Activated CD8-positive, alpha-beta memory T cell treated with anti-CD3 and anti-CD28 coated beads, Interleukin-2, amount 10 ng/mL, durations not matched to agents 7 days and 5 days (primary cell): ENCODE measurements at regions not wholly inside any gene's neighbourhood (a gene's known extent, or its start where the extent isn't known, plus 50 kb on each side); places are given as distances from the start of the nearest gene placed in this dataset.
"Not testable (repeated sequence)": the region's sequence is repeated elsewhere in the genome, so short reads cannot be mapped to it uniquely, and the experiment has no call there.

Experiments used
- ATAC-seq: fragments of 150-1000 bp; cut with Tn5 transposase; one replicate; pipeline ENCODE4 v1.10.0; 2021; ENCODE audit warnings: moderate library complexity
- CTCF ChIA-PET: fragments of 350-600 bp; sonication (Branson Sonifier 250); formaldehyde crosslinking; loops from one replicate; lab custom pipeline; 2021; ENCODE audit warnings: antibody characterized with exemption; lab: Charles Lee
- DNase-seq: peaks from one replicate; pipeline ENCODE4 v3.0.0-alpha.2; 2020
- H3K27ac Mint-ChIP-seq: one replicate; pipeline ENCODE4 v1.8.0; 2021; ENCODE audit warnings: mild to moderate bottlenecking, mixed read lengths
- H3K27me3 Mint-ChIP-seq: one replicate; pipeline ENCODE4 v1.8.0; 2021; ENCODE audit warnings: mixed read lengths
- H3K36me3 Mint-ChIP-seq: one replicate; pipeline ENCODE4 v1.8.0; 2021; ENCODE audit warnings: mild to moderate bottlenecking, mixed read lengths
- H3K4me1 Mint-ChIP-seq: one replicate; pipeline ENCODE4 v1.8.0; 2021; ENCODE audit warnings: mixed read lengths
- H3K4me3 Mint-ChIP-seq: one replicate; pipeline ENCODE4 v1.8.0; 2021; ENCODE audit warnings: mild to moderate bottlenecking, moderate library complexity, mixed read lengths
- H3K9me3 Mint-ChIP-seq: one replicate; pipeline ENCODE4 v1.8.0; 2022; ENCODE audit warnings: low read depth, mixed read lengths

DNA sequence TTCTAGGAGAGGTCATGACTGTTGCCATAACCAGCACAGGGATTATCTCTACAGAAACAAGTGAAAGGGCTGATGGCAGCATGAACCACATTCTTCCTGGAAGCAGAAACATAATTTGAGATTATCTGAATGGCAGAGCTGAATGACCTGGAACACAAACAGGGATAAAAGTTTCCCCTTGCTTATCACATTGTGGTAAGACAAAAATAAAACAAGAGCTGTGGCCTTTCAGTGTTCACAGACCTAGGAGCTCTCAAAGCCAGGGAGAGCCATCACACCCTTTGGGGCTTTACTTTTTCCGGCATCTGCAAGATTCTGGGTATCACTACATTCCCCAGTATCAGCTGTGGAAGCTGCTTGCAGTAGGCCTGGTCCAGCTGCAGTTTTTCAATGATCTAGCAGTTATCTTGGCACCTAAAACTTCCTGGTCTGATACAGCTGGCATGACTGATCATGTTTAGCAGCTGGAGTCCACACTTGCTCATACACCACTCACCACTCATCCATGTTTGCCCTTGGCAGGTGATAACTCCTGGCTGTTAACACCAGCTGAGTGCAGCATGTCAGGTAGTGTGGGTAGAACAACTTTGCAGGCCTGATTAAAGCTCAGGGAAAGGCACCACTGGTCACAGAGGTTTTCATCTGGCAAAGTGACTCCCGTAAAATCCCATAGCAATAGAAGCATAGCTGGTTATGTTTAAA lies 163.5 kb downstream of the CDY2A start:
- CTCF ChIA-PET, H3K4me3 Mint-ChIP-seq, H3K27ac Mint-ChIP-seq: not testable (repeated sequence)

DNA sequence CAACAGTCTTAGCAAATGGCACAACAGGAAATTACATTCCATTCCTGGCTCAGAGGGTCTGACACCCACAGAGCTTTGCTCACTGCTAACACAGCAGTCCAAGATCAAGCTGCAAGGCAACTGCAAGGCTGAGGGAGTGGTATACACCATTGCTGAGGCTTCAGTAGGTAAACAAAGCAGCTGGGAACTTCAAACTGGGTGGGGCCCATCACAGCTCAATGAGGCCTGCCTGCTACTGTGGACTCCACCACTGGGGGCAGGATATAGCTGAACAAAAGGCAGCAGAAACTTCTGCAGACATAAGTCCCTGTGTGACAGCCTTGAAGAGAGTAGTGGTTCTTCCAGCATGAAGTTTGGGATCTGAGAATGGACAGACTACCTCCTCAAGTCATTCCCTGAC lies 212.0 kb downstream of the CDY2A start:
- H3K4me3 Mint-ChIP-seq, ATAC-seq, H3K27me3 Mint-ChIP-seq, CTCF ChIA-PET, H3K27ac Mint-ChIP-seq, H3K36me3 Mint-ChIP-seq, H3K9me3 Mint-ChIP-seq, DNase-seq, H3K4me1 Mint-ChIP-seq: not testable (repeated sequence)

More for the DNA sequence above, 163.5 kb downstream of the CDY2A start:
- H3K4me1 Mint-ChIP-seq, H3K36me3 Mint-ChIP-seq, DNase-seq, H3K27me3 Mint-ChIP-seq, ATAC-seq, H3K9me3 Mint-ChIP-seq: not testable (repeated sequence)

DNA sequence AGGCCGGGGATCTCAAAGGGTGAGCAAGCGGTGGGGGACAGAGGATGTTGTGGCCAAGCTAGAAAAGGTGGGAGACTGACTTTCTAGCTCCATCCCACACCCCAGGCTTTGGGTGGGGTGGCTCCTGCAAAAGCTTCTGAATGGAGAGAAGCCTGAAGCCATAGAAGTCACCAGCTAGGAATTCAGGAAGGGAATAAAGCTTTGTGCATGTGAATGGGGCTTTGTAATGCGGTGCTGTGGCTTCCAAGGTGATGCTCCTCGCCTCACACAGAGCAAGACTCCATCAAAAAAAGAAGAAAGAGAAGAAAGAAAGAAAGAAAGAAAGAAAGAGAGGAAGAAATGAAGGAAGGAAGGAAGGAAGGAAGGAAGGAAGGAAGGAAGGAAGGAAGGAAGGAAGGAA lies 237.0 kb downstream of the CDY2A start:
- H3K27ac Mint-ChIP-seq, H3K4me3 Mint-ChIP-seq, CTCF ChIA-PET, DNase-seq, H3K27me3 Mint-ChIP-seq, H3K36me3 Mint-ChIP-seq, H3K4me1 Mint-ChIP-seq, ATAC-seq, H3K9me3 Mint-ChIP-seq: not testable (repeated sequence)

DNA sequence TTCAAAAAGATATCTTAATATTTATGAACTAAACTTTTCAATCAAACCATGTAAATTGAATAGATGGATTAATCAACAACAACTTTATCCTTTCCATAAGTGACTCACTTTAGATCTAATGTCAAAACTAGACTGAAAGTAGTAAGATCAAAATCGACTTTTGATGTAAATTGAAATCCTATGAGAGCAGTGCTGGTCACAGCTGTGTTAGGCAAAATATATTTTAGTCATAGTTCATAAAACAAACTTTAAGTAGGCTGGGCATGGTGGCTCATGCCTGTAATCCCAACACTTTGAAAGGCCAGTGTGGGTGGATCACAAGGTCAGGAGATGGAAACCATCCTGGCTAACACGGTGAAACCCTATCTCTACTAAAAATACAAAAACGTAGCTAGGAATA lies 245.5 kb downstream of the CDY2A start:
- not testable (repeated sequence) for H3K4me1 Mint-ChIP-seq

DNA sequence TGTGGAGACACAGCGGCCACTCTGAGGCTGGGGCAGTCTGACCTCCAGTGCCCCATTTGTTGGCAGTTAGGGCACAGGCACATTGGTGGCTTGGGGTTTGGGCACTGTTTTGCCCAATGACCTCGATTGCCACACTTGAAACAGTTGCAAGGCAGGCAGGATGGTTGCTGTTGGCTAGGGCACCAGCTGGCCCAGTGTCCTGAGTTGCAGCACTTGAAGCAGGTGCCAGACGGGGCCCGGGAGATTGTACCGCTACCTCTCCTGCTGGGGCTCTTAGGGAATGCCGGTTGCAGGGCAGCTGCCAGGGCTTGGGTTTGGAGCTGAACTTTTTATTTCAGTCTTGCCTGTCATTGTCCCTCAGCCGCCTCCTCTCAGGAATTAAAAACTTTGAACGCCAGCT lies 252.2 kb upstream of the HSFY1 start:
- not testable (repeated sequence) for H3K27me3 Mint-ChIP-seq, H3K36me3 Mint-ChIP-seq, ATAC-seq

More for the DNA sequence above, 245.5 kb downstream of the CDY2A start:
- H3K9me3 Mint-ChIP-seq, DNase-seq, H3K4me3 Mint-ChIP-seq, CTCF ChIA-PET, H3K36me3 Mint-ChIP-seq, ATAC-seq, H3K27me3 Mint-ChIP-seq, H3K27ac Mint-ChIP-seq: not testable (repeated sequence)

DNA sequence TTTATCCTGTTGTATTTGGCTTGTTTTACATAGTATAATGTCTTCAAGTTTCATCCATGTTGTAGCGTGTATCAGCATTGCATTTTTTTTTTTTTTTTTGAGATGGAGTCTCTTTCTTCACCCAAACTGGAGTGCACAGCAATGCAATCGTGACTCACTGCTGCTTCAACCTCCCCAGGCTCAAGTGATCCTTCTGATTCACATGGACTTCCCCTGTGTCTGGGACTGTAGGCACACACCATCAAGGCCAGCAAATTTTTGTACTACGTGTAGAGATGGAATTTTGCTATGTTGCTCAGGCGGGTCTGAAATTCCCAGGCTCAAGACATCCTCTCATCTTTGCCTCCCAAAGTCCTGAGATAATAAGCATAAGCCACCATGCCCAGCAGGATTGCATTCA lies 248.1 kb upstream of the HSFY1 start:
- H3K36me3 Mint-ChIP-seq, H3K4me1 Mint-ChIP-seq, ATAC-seq, H3K27ac Mint-ChIP-seq, H3K9me3 Mint-ChIP-seq, H3K27me3 Mint-ChIP-seq, DNase-seq, CTCF ChIA-PET, H3K4me3 Mint-ChIP-seq: not testable (repeated sequence)

More for the DNA sequence above, 252.2 kb upstream of the HSFY1 start:
- CTCF ChIA-PET, H3K4me3 Mint-ChIP-seq, H3K27ac Mint-ChIP-seq, H3K9me3 Mint-ChIP-seq, H3K4me1 Mint-ChIP-seq, DNase-seq: not testable (repeated sequence)

DNA sequence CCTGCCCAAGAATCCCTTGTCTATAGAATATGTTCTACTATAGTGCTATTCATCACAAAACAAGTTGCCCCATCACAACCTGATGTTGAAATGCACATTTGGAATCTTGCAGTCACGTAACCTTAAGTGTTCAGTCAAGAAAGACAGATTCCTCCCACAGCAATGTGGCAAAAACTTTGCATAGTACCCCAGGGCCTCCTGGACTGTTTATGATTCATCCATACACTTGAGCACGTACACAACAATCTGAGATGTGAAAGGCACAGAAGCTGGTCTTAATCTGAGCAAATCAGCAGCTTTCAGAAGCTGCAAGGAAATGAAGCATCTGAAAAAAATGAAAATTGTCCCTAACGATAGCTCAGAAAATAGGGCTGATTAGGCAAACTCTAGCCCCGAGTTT lies 240.2 kb upstream of the HSFY1 start:
- H3K4me1 Mint-ChIP-seq, DNase-seq, H3K27ac Mint-ChIP-seq, ATAC-seq, CTCF ChIA-PET, H3K36me3 Mint-ChIP-seq, H3K9me3 Mint-ChIP-seq, H3K4me3 Mint-ChIP-seq, H3K27me3 Mint-ChIP-seq: not testable (repeated sequence)

DNA sequence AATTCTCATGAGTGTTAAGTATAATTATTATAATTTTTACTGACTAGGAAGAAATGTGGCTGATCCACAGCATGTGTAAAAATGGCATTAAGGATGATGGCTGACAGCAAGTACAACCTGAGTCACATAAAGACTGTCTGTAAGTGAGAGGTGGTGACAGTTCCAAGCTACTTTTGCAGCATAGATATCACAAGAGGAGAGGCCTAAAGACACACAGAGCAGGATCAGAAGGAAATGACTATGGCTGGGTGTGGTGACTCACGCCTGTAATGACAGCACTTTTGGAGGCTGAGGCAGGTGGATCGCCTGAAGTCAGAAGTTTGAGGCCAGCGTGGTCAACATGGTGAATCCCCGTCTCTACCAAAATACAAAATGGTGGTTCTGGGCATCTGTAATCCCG lies 234.7 kb upstream of the HSFY1 start:
- CTCF ChIA-PET, H3K4me1 Mint-ChIP-seq, H3K27me3 Mint-ChIP-seq, H3K9me3 Mint-ChIP-seq, ATAC-seq, H3K4me3 Mint-ChIP-seq, H3K36me3 Mint-ChIP-seq, DNase-seq, H3K27ac Mint-ChIP-seq: not testable (repeated sequence)

DNA sequence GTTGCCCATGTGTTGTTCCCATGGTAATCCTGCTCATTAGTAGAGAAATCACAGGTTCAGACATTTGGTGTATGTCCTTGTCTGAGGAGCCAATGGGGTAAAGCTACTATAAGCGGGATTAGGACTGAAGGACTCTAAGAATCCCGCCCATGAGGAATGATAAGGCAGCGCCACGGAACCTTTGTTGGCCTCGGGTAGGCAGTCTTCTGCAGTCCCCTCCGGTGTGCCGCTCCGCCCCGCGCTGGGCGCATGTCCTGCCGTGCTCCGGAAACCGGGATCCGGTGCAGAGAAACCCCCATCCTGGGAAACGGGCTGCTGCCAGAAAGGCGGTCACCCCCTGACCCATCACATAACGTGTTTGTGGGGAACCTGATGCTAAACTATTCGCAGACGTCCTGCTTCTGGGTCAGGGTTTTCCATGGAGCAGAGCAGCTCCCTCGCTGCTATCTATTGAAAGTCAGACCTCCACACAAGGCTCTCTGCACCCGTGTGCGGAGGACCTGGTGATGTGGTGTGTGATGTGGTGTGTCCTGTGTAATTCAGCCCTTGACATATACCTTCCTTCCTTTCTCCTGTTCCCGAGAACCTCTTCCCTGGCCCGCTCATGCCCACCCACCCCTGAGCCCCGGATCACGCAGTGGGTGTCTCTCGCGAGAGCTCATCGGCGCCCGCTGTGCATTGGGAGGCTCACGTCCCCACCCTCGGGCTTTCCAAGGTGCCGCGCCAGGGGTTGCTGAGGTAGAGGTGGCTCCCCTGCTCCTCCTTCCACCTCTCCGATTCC lies 220.8 kb upstream of the HSFY1 start:
- ATAC-seq, H3K27me3 Mint-ChIP-seq, H3K4me1 Mint-ChIP-seq, H3K36me3 Mint-ChIP-seq, H3K27ac Mint-ChIP-seq, H3K4me3 Mint-ChIP-seq, DNase-seq, CTCF ChIA-PET, H3K9me3 Mint-ChIP-seq: not testable (repeated sequence)

DNA sequence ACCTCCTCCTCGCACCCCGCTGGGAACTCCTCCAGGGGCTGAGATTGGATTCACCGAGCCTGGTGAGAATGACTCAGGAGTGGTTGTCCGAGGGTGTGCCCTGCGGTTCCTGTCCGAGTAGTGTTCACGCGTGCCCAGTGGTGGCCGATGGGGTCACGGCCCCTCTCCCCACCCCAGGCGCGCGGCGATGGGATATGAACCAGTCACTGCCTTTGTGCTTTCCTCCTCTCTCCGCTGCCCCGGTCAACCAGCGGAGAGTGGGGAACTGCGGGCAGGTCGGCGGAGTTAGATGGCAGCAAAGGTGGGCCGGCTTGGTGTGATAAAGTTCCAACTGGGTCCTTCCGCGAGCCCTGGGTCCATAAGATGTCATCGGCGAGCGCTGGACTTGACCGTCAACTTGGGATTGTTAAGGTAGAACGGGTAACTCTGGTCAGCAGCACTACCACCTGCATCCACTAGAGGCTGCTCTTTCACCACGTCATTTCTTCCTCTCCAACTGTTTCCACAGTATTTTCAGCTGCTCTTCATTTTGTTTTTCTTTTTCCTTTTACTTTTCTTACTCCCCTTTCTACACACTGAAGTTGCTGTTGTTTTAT lies 220.1 kb upstream of the HSFY1 start:
- peak; percentile 47 for ATAC-seq
- H3K36me3 Mint-ChIP-seq, H3K9me3 Mint-ChIP-seq, H3K27ac Mint-ChIP-seq, DNase-seq, H3K27me3 Mint-ChIP-seq, H3K4me3 Mint-ChIP-seq, H3K4me1 Mint-ChIP-seq, CTCF ChIA-PET: not testable (repeated sequence)

DNA sequence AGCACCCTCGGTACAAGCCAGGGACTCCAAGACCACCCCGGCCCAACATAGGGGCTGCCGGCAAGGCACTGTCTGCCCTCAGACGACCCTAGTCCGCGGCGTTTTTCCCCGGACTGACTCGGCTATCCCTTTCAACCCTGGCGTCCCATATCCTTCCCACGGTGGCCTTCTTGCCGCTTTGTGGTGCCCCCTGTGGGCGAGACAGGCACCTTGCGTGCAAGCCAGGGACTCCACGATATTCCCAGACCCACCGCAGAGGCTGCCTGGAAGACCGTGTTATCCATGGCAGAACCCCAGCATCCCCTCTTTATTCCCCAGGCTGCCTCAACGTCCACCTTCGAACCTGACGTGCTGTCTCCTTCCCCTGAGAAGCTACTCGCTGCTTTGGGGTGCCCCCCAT lies 204.0 kb upstream of the HSFY1 start:
- H3K27ac Mint-ChIP-seq, H3K27me3 Mint-ChIP-seq, DNase-seq, H3K4me1 Mint-ChIP-seq, H3K4me3 Mint-ChIP-seq, CTCF ChIA-PET, H3K9me3 Mint-ChIP-seq, H3K36me3 Mint-ChIP-seq, ATAC-seq: not testable (repeated sequence)
